GM12864 (cell line): ENCODE measurements at regions not wholly inside any gene's neighbourhood (a gene's known extent, or its start where the extent isn't known, plus 50 kb on each side); places are given as distances from the start of the nearest gene placed in this dataset.

Experiments used
- DNase-seq: peaks from one replicate; pipeline ENCODE4 v3.0.0-alpha.2; 2011; ENCODE audit warnings: low read depth
- H3K4me3 ChIP-seq: 2 replicates; pipeline ENCODE4 v1.5.1; 2011; ENCODE audit warnings: mild to moderate bottlenecking, low read depth, low read length, control low read depth
- TF ChIP-seq, protein P1 (sequence below): IDR thresholded peaks from 2 replicates; pipeline ENCODE4 v1.5.1; 2011; ENCODE audit warnings: low read depth, mild to moderate bottlenecking, moderate library complexity, low read length, control low read depth, inconsistent platforms; ENCODE audit errors: missing control alignments

DNA sequence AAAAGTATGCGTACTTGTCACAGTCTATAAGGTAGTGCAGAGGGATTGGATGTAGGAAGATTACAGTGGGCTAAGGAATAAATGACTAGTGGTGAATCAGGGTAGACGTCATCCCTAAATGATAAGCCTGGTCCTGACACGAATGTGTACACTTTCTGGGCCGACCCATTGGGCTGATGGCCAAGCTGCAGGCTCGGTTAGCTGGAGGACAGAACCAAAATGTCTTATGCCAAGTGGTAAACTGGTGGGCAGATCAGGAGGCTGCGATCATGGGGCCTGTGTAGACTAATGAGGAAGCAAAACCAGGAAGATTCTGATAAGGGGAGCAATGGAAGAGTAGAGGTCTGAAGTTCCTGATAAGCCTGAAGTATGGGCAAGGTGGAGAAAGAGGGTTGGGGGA lies 272.8 kb upstream of the GATB start:
- TF ChIP-seq, protein P1, sequence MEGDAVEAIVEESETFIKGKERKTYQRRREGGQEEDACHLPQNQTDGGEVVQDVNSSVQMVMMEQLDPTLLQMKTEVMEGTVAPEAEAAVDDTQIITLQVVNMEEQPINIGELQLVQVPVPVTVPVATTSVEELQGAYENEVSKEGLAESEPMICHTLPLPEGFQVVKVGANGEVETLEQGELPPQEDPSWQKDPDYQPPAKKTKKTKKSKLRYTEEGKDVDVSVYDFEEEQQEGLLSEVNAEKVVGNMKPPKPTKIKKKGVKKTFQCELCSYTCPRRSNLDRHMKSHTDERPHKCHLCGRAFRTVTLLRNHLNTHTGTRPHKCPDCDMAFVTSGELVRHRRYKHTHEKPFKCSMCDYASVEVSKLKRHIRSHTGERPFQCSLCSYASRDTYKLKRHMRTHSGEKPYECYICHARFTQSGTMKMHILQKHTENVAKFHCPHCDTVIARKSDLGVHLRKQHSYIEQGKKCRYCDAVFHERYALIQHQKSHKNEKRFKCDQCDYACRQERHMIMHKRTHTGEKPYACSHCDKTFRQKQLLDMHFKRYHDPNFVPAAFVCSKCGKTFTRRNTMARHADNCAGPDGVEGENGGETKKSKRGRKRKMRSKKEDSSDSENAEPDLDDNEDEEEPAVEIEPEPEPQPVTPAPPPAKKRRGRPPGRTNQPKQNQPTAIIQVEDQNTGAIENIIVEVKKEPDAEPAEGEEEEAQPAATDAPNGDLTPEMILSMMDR: no peak
- DNase-seq: no peak
- H3K4me3 ChIP-seq: no peak overlapping the region

DNA sequence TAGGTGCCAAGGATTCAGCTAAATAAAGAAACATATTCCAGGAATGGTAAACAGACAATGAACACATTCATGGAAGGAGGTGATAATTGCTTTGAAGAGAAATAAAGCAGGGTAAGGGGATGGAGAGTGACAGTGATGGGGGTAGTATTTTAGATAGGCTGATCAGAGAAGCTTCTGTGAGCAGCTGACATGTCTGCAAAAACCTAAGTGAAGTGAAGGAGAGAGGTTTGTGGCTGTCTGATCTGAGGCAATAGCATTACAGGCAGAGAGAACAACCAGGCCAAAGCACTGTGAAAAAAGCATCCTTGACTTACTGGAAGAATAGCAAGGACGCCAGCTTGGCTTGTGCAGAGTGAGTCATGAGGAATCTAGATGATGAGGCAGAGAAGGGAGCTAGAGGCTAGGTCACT lies 271.9 kb upstream of the GATB start:
- TF ChIP-seq, protein P1: no peak
- no peak for DNase-seq
- H3K4me3 ChIP-seq: no peak overlapping the region

DNA sequence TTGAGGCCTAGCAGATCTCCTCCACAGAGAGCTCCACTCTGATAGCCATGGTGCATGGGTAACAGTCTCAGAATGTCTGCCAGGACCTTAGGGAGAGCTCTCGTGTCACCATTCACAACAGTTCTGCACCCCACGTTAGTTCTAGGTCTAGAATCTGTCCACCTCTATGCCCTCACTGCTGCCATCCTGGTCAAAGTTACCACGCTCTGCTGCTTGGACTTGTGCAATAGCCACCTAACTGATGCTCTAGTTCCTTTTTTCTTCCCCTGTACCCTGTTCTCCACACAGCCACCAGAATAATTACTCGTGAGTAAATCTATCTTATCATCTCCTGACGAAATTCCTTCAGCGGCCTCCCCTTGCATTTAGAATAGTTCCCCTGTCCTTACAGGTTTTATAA lies 268.8 kb upstream of the GATB start:
- no peak overlapping the region for H3K4me3 ChIP-seq
- DNase-seq: no peak
- TF ChIP-seq, protein P1: no peak

DNA sequence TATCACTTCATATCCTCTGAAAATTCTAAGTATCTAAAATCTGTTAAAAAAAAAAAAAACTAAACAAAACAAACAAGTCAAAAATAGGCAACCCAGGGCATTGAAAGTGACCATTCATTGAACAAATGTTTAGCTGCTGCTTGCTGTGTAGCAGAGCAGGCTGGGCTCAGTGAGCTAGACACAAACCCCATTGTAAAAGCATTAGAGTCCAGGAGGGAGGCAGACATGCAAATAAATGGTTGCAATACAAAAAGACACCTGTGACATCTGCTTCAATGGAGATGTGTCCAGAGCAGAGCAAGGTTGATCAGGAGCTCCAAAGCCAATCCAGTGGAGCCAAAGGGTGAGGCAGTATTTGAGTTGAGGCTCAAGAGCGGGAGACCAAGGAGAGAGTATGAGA lies 267.3 kb upstream of the GATB start:
- TF ChIP-seq, protein P1: no peak

GRCh38 chr4:152024881-152025280 lies 264.1 kb upstream of the GATB start:
- DNase-seq: no peak

More for the DNA sequence above, 267.3 kb upstream of the GATB start:
- no peak overlapping the region for H3K4me3 ChIP-seq
- no peak for DNase-seq

GRCh38 chr4:152023674-152024073 lies 262.9 kb upstream of the GATB start:
- DNase-seq: no peak
- no peak overlapping the region for H3K4me3 ChIP-seq
- TF ChIP-seq, protein P1: no peak

More at GRCh38 chr4:152024881-152025280, 264.1 kb upstream of the GATB start:
- TF ChIP-seq, protein P1: no peak
- no peak overlapping the region for H3K4me3 ChIP-seq

DNA sequence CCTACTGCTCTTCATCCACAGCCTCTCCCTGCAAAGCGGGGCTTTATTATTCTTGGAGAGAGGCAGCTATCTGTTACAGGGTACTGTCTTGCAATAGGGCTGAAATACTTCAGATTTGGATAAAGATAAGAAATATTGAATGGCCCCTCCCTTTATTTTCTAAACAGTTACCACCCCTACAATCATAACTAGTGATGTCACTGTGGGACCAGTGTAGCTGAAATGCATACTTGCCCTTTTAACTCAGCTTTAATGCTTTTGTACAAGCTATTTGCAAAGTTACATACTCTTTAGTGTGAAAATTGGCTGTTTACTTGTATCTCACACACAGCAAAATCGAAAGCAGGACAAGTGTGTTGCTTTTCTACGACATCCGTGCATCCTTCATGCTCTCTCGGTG lies 261.7 kb upstream of the GATB start:
- DNase-seq: no peak
- TF ChIP-seq, protein P1: no peak

More for the DNA sequence above, 261.7 kb upstream of the GATB start:
- H3K4me3 ChIP-seq: no peak overlapping the region
